Subcutaneous abdominal adipose tissue (tissue), 5 donors: ENCODE measurements at regions not wholly inside any gene's neighbourhood (a gene's known extent, or its start where the extent isn't known, plus 50 kb on each side); places are given as distances from the start of the nearest gene placed in this dataset.
"Not testable (repeated sequence)": the region's sequence is repeated elsewhere in the genome, so short reads cannot be mapped to it uniquely, and the experiment has no call there.

Source experiments
- H3K27ac ChIP-seq: one replicate; pipeline ENCODE4 v1.7.0; 2013; ENCODE audit warnings: low read depth, mild to moderate bottlenecking, inconsistent platforms, low read length, moderate library complexity
- H3K27me3 ChIP-seq, 5 donors: one replicate each; pipeline ENCODE4 v1.7.0; 2013; ENCODE audit warnings: low read length in 5 of 5, inconsistent platforms in 1 of 5; ENCODE audit not compliant: control insufficient read depth in 5 of 5, insufficient read depth in 4 of 5
- H3K36me3 ChIP-seq, 5 donors: one replicate each; pipeline ENCODE4 v1.7.0; 2013; ENCODE audit warnings: low read length in 5 of 5; ENCODE audit not compliant: control insufficient read depth in 5 of 5, insufficient read depth in 5 of 5
- H3K4me1 ChIP-seq, 5 donors: one replicate each; pipeline ENCODE4 v1.7.0; 2013; ENCODE audit warnings: low read length in 5 of 5, mild to moderate bottlenecking in 3 of 5, moderate library complexity in 1 of 5; ENCODE audit not compliant: control insufficient read depth in 5 of 5, insufficient read depth in 5 of 5
- H3K4me3 ChIP-seq, 5 donors: one replicate each; pipeline ENCODE4 v1.7.0; 2013; ENCODE audit warnings: low read length in 5 of 5, low read depth in 1 of 5
- H3K9ac ChIP-seq, 5 donors: one replicate each; pipeline ENCODE4 v1.7.0; 2013; ENCODE audit warnings: low read length in 5 of 5, mild to moderate bottlenecking in 4 of 5, moderate library complexity in 3 of 5
- H3K9me3 ChIP-seq, 5 donors: one replicate each; pipeline ENCODE4 v1.7.0; 2013; ENCODE audit warnings: low read length in 5 of 5; ENCODE audit not compliant: control insufficient read depth in 5 of 5
- donor health status: healthy.
- donor health status: healthy.
- donor health status: healthy.
- donor health status: healthy.
- donor health status: healthy.

- H3K27me3 ChIP-seq: no peaks in the 10 kb centered on the region
- no peaks in the 10 kb centered on the region for H3K4me1 ChIP-seq
- no peak overlapping the region for H3K9ac ChIP-seq
- H3K36me3 ChIP-seq: no peaks in the 10 kb centered on the region
- no peaks in the 10 kb centered on the region for H3K9me3 ChIP-seq
- H3K27ac ChIP-seq: no peak overlapping the region
- H3K4me3 ChIP-seq: no peak overlapping the region
Observed at GRCh38 chr5:163106098-163106497, 331.3 kb upstream of the CCNG1 start.

GRCh38 chr5:163108351-163108750, 329.0 kb upstream of the CCNG1 start:
- Histone ChIP-seq H3K9ac (no peak overlapping the region), H3K4me1 (no peaks in the 10 kb centered on the region), H3K27me3 (no peaks in the 10 kb centered on the region), H3K36me3 (no peaks in the 10 kb centered on the region), H3K9me3 (no peaks in the 10 kb centered on the region), H3K27ac (no peak overlapping the region), H3K4me3 (no peak overlapping the region)

- no peaks in the 10 kb centered on the region for H3K9me3 ChIP-seq
- no peaks in the 10 kb centered on the region for H3K36me3 ChIP-seq
- no peaks in the 10 kb centered on the region for H3K4me1 ChIP-seq
- H3K9ac ChIP-seq: no peak overlapping the region
- no peak overlapping the region for H3K27ac ChIP-seq
- no peak overlapping the region for H3K4me3 ChIP-seq
- H3K27me3 ChIP-seq: no peaks in the 10 kb centered on the region
Observed at GRCh38 chr5:163115011-163115410, 322.4 kb upstream of the CCNG1 start.

- H3K9ac ChIP-seq, H3K36me3 ChIP-seq, H3K27me3 ChIP-seq, H3K9me3 ChIP-seq, H3K27ac ChIP-seq, H3K4me1 ChIP-seq, H3K4me3 ChIP-seq: not testable (repeated sequence)
Observed at GRCh38 chr5:163116618-163117017, 320.8 kb upstream of the CCNG1 start.

- Histone ChIP-seq H3K4me1 (no peaks in the 10 kb centered on the region), H3K27ac (no peak overlapping the region), H3K9ac (no peak overlapping the region), H3K36me3 (no peaks in the 10 kb centered on the region), H3K27me3 (no peaks in the 10 kb centered on the region), H3K9me3 (peaks cover 0 to 2% (median 0%) of the 10 kb centered on the region in 5 donors), H3K4me3 (no peak overlapping the region)
Observed at GRCh38 chr5:163134061-163134460, 303.3 kb upstream of the CCNG1 start.

- H3K4me3 ChIP-seq: no peak overlapping the region
- no peaks in the 10 kb centered on the region for H3K36me3 ChIP-seq
- peaks cover 0 to 9% (median 0%) of the 10 kb centered on the region in 5 donors for H3K9me3 ChIP-seq
- no peaks in the 10 kb centered on the region for H3K27me3 ChIP-seq
- no peak overlapping the region for H3K9ac ChIP-seq
- H3K27ac ChIP-seq: no peak overlapping the region
- no peaks in the 10 kb centered on the region for H3K4me1 ChIP-seq
Observed at GRCh38 chr5:163135849-163136248, 301.5 kb upstream of the CCNG1 start.

- H3K27me3 ChIP-seq: no peaks in the 10 kb centered on the region
- H3K4me1 ChIP-seq: no peaks in the 10 kb centered on the region
- peaks cover 0 to 6% (median 0%) of the 10 kb centered on the region in 5 donors for H3K9me3 ChIP-seq
- H3K36me3 ChIP-seq: no peaks in the 10 kb centered on the region
- no peak overlapping the region for H3K4me3 ChIP-seq
- H3K27ac ChIP-seq: no peak overlapping the region
- no peak overlapping the region for H3K9ac ChIP-seq
Observed at GRCh38 chr5:163161512-163161911, 275.9 kb upstream of the CCNG1 start.

- H3K9me3 ChIP-seq: peaks cover 0 to 6% (median 0%) of the 10 kb centered on the region in 5 donors
- no peak overlapping the region for H3K9ac ChIP-seq
- no peaks in the 10 kb centered on the region for H3K27me3 ChIP-seq
- H3K27ac ChIP-seq: no peak overlapping the region
- H3K36me3 ChIP-seq: no peaks in the 10 kb centered on the region
- no peak overlapping the region for H3K4me3 ChIP-seq
- H3K4me1 ChIP-seq: no peaks in the 10 kb centered on the region
Observed at GRCh38 chr5:163162645-163163044, 274.8 kb upstream of the CCNG1 start.

- Histone ChIP-seq H3K4me1 (no peaks in the 10 kb centered on the region), H3K4me3 (no peak overlapping the region), H3K9ac (no peak overlapping the region), H3K27me3 (no peaks in the 10 kb centered on the region), H3K9me3 (peaks cover 0 to 6% (median 0%) of the 10 kb centered on the region in 5 donors), H3K27ac (no peak overlapping the region), H3K36me3 (no peaks in the 10 kb centered on the region)
Observed at GRCh38 chr5:163163858-163164257, 273.5 kb upstream of the CCNG1 start.

- H3K9me3 ChIP-seq: peaks cover 0 to 8% (median 0%) of the 10 kb centered on the region in 5 donors
- no peaks in the 10 kb centered on the region for H3K4me1 ChIP-seq
- H3K36me3 ChIP-seq: no peaks in the 10 kb centered on the region
- no peak overlapping the region for H3K27ac ChIP-seq
- H3K27me3 ChIP-seq: no peaks in the 10 kb centered on the region
- no peak overlapping the region for H3K9ac ChIP-seq
- no peak overlapping the region for H3K4me3 ChIP-seq
Observed at GRCh38 chr5:163165277-163165676, 272.1 kb upstream of the CCNG1 start.

- not testable (repeated sequence) for H3K4me1 ChIP-seq, H3K27ac ChIP-seq, H3K36me3 ChIP-seq, H3K27me3 ChIP-seq, H3K4me3 ChIP-seq, H3K9ac ChIP-seq, H3K9me3 ChIP-seq
Observed at GRCh38 chr5:163170161-163170560, 267.2 kb upstream of the CCNG1 start.
